Uterus (tissue), 2 donors: ENCODE measurements at regions not wholly inside any gene's neighbourhood (a gene's known extent, or its start where the extent isn't known, plus 50 kb on each side); places are given as distances from the start of the nearest gene placed in this dataset.

Experiments used
- CTCF ChIP-seq, 4 experiments: fragments of 200-600 bp in 2 of 4; fragments of 450-650 bp in 2 of 4; sonication (generic) in 2 of 4; IDR thresholded peaks; one replicate each; pipeline ENCODE4 v1.5.1; 2016 to 2019; ENCODE audit warnings: antibody characterized with exemption in 4 of 4, mild to moderate bottlenecking in 2 of 4, moderate library complexity in 1 of 4
- POLR2A ChIP-seq, 2 donors: fragments of 450-650 bp; IDR thresholded peaks; one replicate each; pipeline ENCODE4 v1.6.1; 2016; ENCODE audit warnings: antibody characterized with exemption in 2 of 2, mild to moderate bottlenecking in 1 of 2, moderate library complexity in 1 of 2

DNA sequence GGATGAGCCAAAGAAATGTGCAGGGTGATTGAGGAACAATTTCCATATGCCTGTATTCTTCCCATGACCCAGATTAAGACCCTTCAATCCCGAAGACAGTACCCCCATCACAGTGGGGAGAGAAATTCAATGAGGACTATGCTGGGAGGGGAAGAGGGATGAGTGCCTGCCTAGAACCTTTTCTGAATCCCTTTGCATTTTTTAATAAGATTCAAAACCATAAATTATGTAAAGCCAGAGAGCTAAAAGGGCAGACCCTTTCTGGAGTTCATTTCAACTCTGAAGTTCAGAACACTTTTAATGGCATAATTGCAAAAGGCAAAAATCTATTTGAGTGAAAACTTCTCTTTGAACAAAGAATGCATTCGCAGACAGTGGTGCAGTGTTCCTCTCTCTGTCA lies 529.5 kb downstream of the NTRK3 start:
- TF ChIP-seq POLR2A (IDR thresholded peaks at IDR 0.05) (no peak), CTCF (IDR thresholded peaks at IDR 0.05) (no peak)
